SK-N-SH treated with all-trans-retinoic acid at 6 μM for 48 hours (cell line): ENCODE measurements at regions not wholly inside any gene's neighbourhood (a gene's known extent, or its start where the extent isn't known, plus 50 kb on each side); places are given as distances from the start of the nearest gene placed in this dataset.

Experiments
- ARNTL ChIP-seq: fragments of 450-650 bp; formaldehyde crosslinking; IDR thresholded peaks from 2 replicates; pipeline ENCODE4 v1.5.0; 2020; ENCODE audit warnings: low read depth, mild to moderate bottlenecking, moderate library complexity, borderline replicate concordance
- CSDC2 ChIP-seq: fragments of 250-450 bp; sonication (Bioruptor Pico); IDR thresholded peaks from 2 replicates; pipeline ENCODE4 v1.5.0; 2020; ENCODE audit warnings: mild to moderate bottlenecking, moderate library complexity
- GLIS3 ChIP-seq: fragments of 250-450 bp; sonication (Bioruptor Pico); IDR thresholded peaks from 2 replicates; pipeline ENCODE4 v1.5.0; 2020; ENCODE audit warnings: mild to moderate bottlenecking, moderate library complexity
- OSR1 ChIP-seq: fragments of 250-450 bp; sonication (Bioruptor Pico); IDR thresholded peaks from 2 replicates; pipeline ENCODE4 v1.8.0; 2022; ENCODE audit warnings: moderate library complexity, mild to moderate bottlenecking, inconsistent platforms
- PATZ1 ChIP-seq: fragments of 250-450 bp; sonication (Bioruptor Pico); IDR thresholded peaks from 2 replicates; pipeline ENCODE4 v1.8.0; 2020; ENCODE audit warnings: mild to moderate bottlenecking, moderate library complexity, borderline replicate concordance
- POU6F1 ChIP-seq: fragments of 250-450 bp; sonication (Bioruptor Pico); IDR thresholded peaks from 2 replicates; pipeline ENCODE4 v1.8.0; 2021; ENCODE audit warnings: low read depth, mild to moderate bottlenecking, moderate library complexity, borderline replicate concordance
- RARB ChIP-seq: fragments of 250-450 bp; sonication (Bioruptor Pico); IDR thresholded peaks from 2 replicates; pipeline ENCODE4 v1.8.0; 2021; ENCODE audit warnings: mild to moderate bottlenecking, moderate library complexity
- SNAI2 ChIP-seq: fragments of 250-450 bp; sonication (Bioruptor Pico); IDR thresholded peaks from 2 replicates; pipeline ENCODE4 v1.5.0; 2020; ENCODE audit warnings: mild to moderate bottlenecking, moderate library complexity
- TOX ChIP-seq: fragments of 250-450 bp; sonication (Bioruptor Pico); IDR thresholded peaks from 2 replicates; pipeline ENCODE4 v1.8.0; 2021; ENCODE audit warnings: mild to moderate bottlenecking, moderate library complexity, borderline replicate concordance
- ZC3H10 ChIP-seq: fragments of 250-450 bp; sonication (Bioruptor Pico); IDR thresholded peaks from 2 replicates; pipeline ENCODE4 v1.5.1; 2021; ENCODE audit warnings: mild to moderate bottlenecking, moderate library complexity
- ZFP3 ChIP-seq: fragments of 250-450 bp; sonication (Bioruptor Pico); IDR thresholded peaks from 2 replicates; pipeline ENCODE4 v1.5.0; 2020; ENCODE audit warnings: mild to moderate bottlenecking, moderate library complexity
- ZFP30 ChIP-seq: fragments of 450-650 bp; formaldehyde crosslinking; IDR thresholded peaks from 2 replicates; pipeline ENCODE4 v1.5.0; 2022; ENCODE audit warnings: mild to moderate bottlenecking, moderate library complexity
- ZNF565 ChIP-seq: fragments of 450-650 bp; formaldehyde crosslinking; conservative IDR thresholded peaks from 2 replicates; pipeline ENCODE4 v1.5.0; 2020; ENCODE audit warnings: low read depth, mild to moderate bottlenecking, moderate library complexity
- ZNF70 ChIP-seq: fragments of 450-650 bp; formaldehyde crosslinking; IDR thresholded peaks from 2 replicates; pipeline ENCODE4 v1.5.0; 2020; ENCODE audit warnings: mild to moderate bottlenecking, moderate library complexity

- no peak for TF ChIP-seq PATZ1 (CRISPR knock-in tag)
- TF ChIP-seq GLIS3, result no peak
- TF ChIP-seq ZNF565 (CRISPR knock-in tag), result no peak
- TF ChIP-seq RARB (CRISPR knock-in tag), result no peak
- TF ChIP-seq ZC3H10 (CRISPR knock-in tag), result no peak
- TF ChIP-seq ZFP30 (CRISPR knock-in tag), result no peak
- no peak for TF ChIP-seq SNAI2 (CRISPR knock-in tag)
- no peak for TF ChIP-seq POU6F1 (CRISPR knock-in tag)
- TF ChIP-seq TOX, result no peak
- no peak for TF ChIP-seq CSDC2 (CRISPR knock-in tag)
- no peak for TF ChIP-seq ARNTL (CRISPR knock-in tag)
- no peak for TF ChIP-seq ZNF70 (CRISPR knock-in tag)
- TF ChIP-seq ZFP3 (CRISPR knock-in tag), result no peak
- no peak for TF ChIP-seq OSR1 (CRISPR knock-in tag)
Measured at GRCh38 chr5:40365342-40366330, 314.1 kb upstream of the PTGER4 start.
